22Rv1 (cell line): ENCODE measurements at regions not wholly inside any gene's neighbourhood (a gene's known extent, or its start where the extent isn't known, plus 50 kb on each side); places are given as distances from the start of the nearest gene placed in this dataset.

Experiments used
- H3K27ac ChIP-seq: fragments of 450-650 bp; 2 replicates; pipeline ENCODE4 v1.5.1; 2017
- ZFX ChIP-seq: fragments of 450-650 bp; IDR thresholded peaks from 2 replicates; pipeline ENCODE4 v1.6.1; 2017; ENCODE audit warnings: antibody characterized with exemption, borderline replicate concordance
- TF ChIP-seq, protein P1 (sequence below): fragments of 450-650 bp; IDR thresholded peaks from 2 replicates; pipeline ENCODE4 v1.5.1; 2017; ENCODE audit warnings: mild to moderate bottlenecking

DNA sequence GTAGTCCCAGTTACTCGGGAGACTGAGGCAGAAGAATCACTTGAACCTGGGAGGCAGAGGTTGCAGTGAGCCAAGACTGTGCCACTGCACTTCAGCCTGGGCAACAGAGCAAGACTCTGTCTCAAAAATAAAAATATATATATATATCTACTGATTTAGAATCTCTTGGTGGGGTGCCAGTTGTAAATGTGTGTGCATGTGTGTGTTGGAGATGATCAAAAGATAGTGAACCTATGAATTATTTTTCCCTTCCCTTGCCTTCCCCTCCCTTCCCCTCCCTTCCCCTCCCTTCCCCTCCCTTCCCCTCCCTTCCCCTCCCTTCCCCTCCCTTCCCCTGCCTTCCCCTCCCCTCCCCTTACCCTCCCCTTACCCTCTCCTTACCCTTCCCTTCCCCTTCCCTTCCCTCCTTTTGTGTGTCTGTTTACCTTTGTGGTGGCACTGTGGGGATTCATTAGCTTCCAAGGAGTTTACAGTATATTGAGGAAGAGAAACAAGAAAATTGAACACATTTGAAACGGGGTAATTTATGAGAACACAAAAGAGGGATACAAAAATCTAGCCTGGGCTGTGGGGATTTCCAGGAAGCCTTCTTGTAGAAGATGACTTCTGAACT, 281.5 kb upstream of the DPPA4 start:
- no peak for TF ChIP-seq ZFX
- TF ChIP-seq, protein P1, sequence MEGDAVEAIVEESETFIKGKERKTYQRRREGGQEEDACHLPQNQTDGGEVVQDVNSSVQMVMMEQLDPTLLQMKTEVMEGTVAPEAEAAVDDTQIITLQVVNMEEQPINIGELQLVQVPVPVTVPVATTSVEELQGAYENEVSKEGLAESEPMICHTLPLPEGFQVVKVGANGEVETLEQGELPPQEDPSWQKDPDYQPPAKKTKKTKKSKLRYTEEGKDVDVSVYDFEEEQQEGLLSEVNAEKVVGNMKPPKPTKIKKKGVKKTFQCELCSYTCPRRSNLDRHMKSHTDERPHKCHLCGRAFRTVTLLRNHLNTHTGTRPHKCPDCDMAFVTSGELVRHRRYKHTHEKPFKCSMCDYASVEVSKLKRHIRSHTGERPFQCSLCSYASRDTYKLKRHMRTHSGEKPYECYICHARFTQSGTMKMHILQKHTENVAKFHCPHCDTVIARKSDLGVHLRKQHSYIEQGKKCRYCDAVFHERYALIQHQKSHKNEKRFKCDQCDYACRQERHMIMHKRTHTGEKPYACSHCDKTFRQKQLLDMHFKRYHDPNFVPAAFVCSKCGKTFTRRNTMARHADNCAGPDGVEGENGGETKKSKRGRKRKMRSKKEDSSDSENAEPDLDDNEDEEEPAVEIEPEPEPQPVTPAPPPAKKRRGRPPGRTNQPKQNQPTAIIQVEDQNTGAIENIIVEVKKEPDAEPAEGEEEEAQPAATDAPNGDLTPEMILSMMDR, result no peak
- H3K27ac ChIP-seq, result no peak overlapping the region

DNA sequence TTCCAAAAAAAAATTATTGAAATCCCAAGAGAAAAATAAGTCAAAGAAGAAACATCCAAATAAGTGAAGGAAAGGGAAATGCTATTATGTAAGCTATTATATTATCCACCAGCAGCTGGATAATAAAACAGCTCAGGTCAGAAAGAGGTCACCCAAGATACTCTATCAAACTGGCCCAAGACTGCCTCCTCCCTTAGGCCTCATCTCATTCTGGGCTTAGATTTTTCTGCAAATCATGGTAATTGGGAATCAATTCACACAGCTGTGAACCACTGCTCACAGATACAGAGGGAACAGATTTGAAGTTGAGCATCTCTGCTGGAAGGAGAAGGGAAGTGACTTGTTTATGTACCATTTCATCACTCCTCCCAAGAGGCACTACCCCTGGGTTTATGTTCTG, 294.6 kb upstream of the DPPA4 start:
- TF ChIP-seq, protein P1, result no peak
- TF ChIP-seq ZFX, result no peak
- no peak overlapping the region for H3K27ac ChIP-seq

DNA sequence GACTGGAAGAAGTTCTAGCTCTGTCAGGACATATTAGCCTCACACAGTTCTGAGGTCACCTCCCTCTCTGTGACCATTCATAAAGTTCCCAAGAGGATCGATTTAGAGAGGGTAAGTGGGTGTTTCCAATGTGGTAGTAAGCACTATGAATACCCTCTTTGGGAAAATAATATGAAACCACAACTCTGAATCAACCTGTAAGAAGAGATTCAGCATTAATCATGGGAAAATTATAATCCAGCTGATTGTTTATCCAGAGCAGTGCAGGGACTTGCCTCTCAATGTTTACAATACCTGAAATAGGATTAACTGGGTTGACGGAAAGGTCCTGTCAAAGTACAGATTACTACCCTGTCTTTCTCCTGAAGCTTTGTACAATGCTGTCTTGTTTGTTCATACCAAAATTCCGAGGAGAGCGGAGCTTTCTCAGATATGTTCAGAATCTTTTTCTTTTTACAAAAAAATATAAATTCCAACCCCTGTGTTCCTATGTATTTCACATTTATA, 302.9 kb upstream of the DPPA4 start:
- TF ChIP-seq, protein P1, result no peak
- TF ChIP-seq ZFX, result no peak
- no peak overlapping the region for H3K27ac ChIP-seq

DNA sequence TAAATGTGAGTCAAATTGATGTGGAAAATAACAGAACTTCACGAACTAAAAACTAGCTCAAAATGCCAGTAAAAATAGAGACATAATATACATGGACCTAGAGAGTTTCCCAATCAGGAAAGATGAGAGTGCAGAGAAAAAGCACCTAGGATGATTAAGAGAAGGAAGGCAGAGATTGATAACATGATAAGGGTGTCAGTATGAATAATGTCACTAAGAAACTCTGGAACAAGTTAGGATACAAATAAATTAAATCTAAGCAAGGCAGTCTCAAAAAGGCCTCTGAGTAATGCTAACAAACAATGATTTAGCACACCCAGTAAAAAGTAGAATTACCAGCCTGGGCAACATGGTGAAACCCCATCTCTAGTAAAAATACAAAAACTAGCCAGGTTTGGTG, 304.7 kb upstream of the DPPA4 start:
- no peak for TF ChIP-seq ZFX
- TF ChIP-seq, protein P1, result no peak
- no peak overlapping the region for H3K27ac ChIP-seq

DNA sequence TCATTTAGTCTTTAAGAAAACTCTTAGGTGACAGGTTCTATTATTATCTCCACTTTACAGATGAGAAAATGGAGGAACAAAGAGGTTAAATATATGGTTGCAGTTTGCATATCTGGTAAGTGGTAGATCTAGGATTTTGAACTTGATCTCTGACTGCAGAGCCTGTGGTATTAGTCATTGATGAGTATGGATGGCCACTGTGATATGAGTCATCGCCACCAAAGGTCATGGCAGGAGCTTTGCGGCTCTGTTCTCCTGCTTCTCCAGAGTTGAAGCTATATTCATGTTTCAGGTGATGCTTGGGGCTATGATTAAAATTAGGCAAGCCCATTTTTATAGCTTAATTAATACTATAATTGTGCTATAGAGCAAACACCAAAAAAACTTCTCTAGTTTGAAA, 306.2 kb upstream of the DPPA4 start:
- no peak overlapping the region for H3K27ac ChIP-seq
- no peak for TF ChIP-seq ZFX
- TF ChIP-seq, protein P1, result no peak

DNA sequence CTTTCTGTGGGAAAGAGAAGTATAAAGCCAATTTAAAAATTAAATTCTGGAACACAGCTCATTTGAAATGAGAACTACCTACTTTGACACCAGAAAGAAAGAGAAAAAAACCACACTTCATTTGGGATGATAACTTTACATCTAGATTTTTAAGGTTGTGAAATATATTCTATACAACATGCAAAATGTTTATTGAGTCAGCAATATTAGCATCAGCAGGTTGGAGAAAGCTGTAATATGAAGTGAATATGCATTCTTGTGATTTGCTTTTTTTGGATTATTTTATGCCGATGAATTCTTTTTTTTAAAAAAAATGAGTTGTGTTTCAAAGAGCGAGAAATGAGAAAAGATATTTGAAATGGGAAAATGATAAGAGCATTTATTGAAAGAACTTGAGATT, 307.0 kb upstream of the DPPA4 start:
- no peak overlapping the region for H3K27ac ChIP-seq
- TF ChIP-seq ZFX, result no peak
- TF ChIP-seq, protein P1, result no peak

DNA sequence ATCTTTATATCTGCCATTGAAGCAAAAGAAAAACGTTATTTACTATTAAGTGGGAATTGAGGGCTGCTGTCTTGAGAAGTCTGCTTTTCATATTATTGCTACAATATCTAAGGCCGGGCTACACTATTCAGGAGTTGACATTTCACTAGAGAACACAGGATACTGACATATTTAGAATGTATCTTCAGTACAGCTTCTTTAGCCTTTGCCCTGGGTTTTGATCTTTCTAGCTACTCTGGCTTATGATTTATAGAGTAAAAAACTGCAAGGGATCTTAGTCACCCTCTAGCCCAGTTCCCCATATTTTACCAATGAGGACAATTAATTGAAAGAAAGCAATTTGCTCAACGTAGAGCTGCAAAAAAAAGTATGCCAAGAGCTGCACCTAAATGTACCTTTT, 307.4 kb upstream of the DPPA4 start:
- H3K27ac ChIP-seq, result no peak overlapping the region
- no peak for TF ChIP-seq ZFX
- TF ChIP-seq, protein P1, result no peak
